Medulla oblongata (tissue), 1 donor: ENCODE measurements at regions not wholly inside any gene's neighbourhood (a gene's known extent, or its start where the extent isn't known, plus 50 kb on each side); places are given as distances from the start of the nearest gene placed in this dataset.

Experiments used
- DNase-seq: peaks from one replicate; pipeline ENCODE4 v3.0.0-alpha.2; 2015; ENCODE audit errors: extremely low spot score

DNA sequence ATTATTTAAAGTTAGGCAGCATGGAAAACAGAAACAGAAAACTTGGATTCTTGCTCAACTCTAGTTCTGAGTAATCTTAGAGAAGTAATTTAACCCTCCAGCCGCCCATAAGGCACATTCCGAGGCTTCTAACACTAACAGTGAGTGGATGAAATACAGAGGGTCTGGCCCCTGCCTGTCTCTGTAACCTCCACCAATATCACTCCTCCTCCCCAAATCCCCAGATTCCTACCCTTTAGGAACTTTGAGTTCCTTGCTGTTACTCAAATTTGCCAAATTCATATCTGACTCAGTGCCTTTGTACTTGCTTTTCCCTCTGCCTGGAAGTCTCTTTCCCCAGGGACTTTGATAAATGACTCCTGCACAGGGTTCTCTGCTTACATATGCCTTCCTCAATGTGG is 112.5 kb upstream of the TGFBR2 start:
- no peak for DNase-seq

- DNase-seq: peak; percentile 33
These were observed 111.0 kb upstream of the TGFBR2 start for GRCh38 chr3:30495172-30496065.

GRCh38 chr3:30496066-30496966 is 110.1 kb upstream of the TGFBR2 start:
- DNase-seq: peak; percentile 29

DNA sequence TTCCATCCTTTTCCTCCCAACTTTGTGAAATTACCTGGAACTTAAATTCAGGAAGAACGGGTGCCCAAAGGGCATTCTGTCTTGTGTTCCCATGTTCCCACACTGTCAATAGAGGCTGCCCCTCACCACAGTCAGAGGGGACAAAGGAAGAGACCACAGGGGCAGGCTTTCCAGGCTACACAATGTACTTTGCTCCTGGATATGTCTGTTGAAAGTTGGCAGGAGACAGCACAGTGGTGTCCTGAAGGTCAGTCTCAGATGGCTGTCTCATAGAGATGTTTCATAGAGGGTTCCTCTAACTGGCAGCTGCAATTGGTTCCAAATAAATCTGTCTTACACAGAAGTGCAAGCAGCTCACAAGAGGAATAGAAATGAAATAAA is 107.8 kb upstream of the TGFBR2 start:
- no peak for DNase-seq

DNA sequence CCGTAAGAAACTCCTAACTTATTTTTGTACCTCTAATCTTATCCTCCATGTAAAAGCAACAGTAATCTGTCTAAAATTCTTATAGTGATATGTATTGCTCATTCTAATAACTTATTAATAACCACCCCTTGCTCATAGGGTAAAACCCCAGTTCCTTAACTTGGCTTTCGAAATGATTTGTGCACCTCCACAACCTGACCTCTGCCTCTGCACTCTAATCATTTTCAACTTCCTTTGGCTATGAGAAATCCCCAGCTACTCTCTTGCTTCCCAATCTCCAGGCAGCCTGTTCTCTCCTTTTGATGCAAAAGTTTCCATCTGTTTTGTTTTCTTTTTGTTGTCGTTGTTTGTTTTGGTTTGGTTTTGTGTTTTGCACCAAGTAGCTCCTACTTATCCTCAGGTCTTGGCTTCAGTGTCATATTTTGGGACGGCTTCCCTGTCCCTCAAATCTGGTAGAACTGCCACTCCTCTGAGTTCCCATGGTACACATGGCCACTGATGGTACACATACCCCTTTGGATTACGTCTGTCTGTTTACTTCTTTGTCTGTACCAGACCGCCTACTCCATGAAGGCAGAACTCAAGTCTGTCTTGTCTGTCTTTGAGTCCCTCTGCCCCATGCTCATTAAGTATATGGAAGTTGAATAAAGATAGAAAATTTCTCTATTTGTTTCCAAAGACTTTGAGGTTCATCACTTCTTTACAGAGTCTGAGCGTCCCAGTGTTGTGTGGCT is 105.6 kb upstream of the TGFBR2 start:
- DNase-seq: no peak

GRCh38 chr3:30501526-30501925 is 104.9 kb upstream of the TGFBR2 start:
- DNase-seq: no peak

DNA sequence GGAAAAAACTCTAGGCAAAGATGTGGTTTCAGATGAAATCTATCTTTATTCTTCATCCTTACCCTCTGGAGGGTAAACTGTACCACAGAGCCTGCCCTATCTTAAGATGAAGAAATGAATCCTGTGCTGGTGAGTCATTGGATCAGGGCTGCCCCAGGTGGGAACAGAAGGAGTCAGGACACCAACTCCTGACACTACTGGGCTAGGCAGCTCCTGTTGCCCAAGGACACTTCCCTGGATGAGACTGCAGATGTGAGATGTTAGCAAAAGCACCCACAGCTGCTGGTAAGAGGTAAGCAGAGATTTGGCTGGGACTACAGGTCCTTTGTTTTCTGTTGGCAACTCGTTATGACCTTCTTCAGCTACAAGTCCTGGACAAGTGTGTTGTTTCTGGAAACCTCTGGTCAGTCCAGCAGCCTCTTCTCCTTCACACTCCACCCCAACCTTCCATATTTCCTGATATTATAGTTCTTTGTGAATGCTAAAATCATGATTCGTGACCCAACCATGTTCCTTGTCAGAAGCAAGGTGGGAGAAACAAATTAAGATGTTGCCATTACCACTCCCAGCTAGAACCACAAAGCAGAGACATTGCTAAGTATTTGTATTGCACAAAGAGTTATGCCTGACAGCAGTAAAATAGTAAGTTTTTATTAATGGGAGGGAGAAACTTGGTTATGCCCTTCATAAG is 104.2 kb upstream of the TGFBR2 start:
- DNase-seq: no peak

DNA sequence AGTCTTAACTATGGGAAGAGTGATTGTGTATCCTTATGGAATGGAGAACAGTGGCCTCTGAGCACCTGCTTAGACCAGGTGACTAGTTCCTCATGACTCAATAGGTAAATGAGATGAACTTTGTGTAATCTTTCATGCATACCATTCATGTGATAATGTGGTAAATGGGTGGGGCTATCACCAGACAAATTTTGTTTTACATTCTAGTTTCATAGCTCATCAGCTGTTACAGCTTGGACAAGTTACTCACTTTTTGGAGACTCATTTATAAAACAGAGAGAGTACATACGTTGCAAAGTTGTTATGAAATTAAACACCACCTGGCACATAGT is 103.7 kb upstream of the TGFBR2 start:
- no peak for DNase-seq

GRCh38 chr3:30503446-30503845 is 103.0 kb upstream of the TGFBR2 start:
- DNase-seq: no peak

DNA sequence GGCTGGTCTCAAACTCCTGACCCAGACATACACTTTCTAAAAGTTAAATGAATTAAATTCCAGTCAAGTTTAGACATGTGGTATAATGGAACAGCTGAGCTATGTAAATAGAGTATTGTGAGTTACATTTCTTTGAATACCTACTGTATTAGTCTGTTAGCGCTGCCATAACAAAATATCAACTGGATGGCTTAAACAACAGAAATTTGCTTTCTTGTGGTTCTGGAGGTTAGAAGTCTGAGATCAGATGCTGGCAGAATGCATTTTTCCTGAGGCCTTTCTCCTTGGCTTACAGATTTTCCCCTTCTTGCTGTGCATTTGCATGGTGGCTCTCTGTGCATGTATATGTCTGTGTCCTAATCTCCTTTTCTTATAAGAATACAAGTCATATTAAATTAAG is 101.5 kb upstream of the TGFBR2 start:
- DNase-seq: no peak

- DNase-seq: no peak
These were observed 100.4 kb upstream of the TGFBR2 start for GRCh38 chr3:30505866-30506520.

GRCh38 chr3:30508339-30508738 is 98.1 kb upstream of the TGFBR2 start:
- DNase-seq: no peak

DNA sequence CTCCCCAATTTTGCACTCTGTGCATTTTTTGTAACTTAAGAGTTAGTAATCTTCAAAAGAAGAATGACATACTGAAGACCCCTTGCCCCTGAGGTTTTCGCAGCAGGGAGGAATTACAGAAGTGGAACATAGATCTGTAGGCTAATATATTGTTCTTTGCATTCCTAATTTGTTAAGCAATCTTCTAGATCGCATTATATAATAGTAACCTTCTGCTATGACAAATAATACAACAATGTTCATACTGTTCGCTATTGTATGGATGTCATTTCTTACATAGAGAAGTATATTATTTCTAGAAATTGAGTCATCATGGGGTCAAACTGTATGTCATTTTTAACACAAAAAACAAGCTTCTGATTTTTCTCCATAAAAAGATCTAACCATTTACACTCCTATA is 95.8 kb upstream of the TGFBR2 start:
- DNase-seq: no peak

DNA sequence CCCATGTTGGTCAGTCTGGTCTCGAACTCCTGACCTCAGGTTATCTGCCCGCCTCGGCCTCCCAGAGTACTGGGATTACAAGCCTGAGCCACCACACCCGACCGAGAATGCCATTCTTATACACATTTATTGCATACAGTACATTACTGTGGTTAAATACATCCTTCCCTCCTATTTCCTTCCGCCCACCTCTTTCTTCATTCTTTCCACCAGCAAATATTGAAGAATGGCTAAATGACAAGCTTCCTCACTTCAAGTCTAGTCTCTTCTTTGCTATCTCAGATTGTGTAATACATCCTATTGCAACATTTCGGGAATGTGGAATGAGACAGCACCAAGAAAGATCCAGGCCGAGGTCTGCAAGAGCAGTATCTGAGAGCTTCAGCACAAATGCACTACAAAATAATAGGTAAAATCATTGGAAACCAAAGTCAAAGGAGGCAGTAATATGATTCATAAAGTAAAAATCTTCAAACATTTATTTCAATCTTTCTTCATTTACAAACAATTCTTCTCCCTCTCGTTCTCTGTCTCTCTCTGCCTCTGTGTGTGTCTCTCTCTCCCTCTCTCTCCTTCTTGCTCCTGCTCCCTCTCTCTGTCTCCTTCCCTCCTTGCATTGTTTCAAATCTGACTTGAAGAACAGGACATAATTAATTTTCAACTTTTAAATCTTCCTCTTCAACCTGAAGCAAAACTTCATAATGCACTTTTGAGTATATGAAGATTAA is 94.7 kb upstream of the TGFBR2 start:
- DNase-seq: no peak

GRCh38 chr3:30512576-30512975 is 93.8 kb upstream of the TGFBR2 start:
- DNase-seq: no peak

- no peak for DNase-seq
These were observed 92.8 kb upstream of the TGFBR2 start for GRCh38 chr3:30513374-30514152.

GRCh38 chr3:30516238-30516637 is 90.2 kb upstream of the TGFBR2 start:
- no peak for DNase-seq

GRCh38 chr3:30518181-30518864 is 88.1 kb upstream of the TGFBR2 start:
- peak; percentile 20 for DNase-seq

GRCh38 chr3:30518872-30519271 is 87.5 kb upstream of the TGFBR2 start:
- DNase-seq: no peak
